GM21515 (cell line): ENCODE measurements at regions not wholly inside any gene's neighbourhood (a gene's known extent, or its start where the extent isn't known, plus 50 kb on each side); places are given as distances from the start of the nearest gene placed in this dataset.

Experiments
- ATAC-seq: cut with Tn5 transposase; IDR thresholded peaks from one replicate; pipeline ENCODE4 v1.9.1; 2021; ENCODE audit not compliant: unreplicated experiment

DNA sequence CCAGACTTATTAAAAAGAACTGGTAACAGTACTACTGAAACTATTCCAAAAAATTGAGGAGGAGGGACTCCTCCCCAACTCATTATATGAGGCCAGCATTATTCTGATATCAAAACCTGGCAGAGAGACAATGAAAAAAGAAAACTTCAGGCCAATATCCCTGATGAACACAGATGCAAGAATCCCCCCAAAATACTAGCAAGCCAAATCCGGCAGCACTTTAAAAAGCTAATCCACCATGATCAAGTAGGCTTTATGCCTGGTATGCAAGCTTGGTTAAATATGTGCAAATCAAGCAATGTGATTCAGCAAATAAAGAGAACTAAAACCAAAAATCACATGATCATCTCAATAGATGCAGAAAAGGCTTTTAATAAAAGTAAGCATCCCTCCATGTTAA is 2271.0 kb upstream of the C9orf72 start:
- ATAC-seq, result no peak

DNA sequence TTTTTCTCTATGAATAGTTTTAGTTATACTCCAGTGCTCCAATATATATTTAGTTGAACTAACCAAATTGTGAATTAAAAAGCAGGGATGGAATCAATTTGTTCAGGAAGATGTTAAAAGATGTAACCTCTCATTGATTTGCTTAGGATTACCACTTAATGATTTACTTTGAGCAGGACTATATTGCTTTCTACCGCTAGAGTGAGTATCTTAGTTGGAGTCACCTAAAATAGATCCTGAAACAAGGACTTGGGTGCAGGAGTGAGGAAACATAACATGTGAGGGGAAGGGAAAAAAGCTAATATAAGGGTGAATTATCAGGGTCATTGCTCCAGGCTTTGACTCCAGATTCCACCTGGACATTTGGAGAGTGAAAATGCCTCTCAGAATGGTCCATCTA is 2277.4 kb upstream of the C9orf72 start:
- ATAC-seq, result no peak

DNA sequence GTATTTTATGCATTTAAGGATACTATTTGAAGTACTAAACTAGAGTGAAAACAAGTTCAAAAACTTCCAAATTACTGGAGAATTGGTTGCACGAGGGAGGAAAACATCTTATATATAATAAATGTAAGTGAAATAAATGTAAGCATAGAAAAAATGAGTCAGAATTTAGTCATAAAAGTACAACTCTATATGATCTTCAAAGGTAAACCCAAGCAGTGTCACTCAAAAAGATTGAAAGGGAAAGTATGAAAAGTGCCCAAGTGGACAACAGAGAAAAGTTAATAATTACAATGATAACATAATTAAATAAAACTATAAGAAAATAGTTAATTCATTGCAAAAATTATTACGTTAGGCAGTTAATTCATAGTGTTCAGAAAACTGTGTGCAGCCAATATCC is 2288.5 kb upstream of the C9orf72 start:
- no peak for ATAC-seq

DNA sequence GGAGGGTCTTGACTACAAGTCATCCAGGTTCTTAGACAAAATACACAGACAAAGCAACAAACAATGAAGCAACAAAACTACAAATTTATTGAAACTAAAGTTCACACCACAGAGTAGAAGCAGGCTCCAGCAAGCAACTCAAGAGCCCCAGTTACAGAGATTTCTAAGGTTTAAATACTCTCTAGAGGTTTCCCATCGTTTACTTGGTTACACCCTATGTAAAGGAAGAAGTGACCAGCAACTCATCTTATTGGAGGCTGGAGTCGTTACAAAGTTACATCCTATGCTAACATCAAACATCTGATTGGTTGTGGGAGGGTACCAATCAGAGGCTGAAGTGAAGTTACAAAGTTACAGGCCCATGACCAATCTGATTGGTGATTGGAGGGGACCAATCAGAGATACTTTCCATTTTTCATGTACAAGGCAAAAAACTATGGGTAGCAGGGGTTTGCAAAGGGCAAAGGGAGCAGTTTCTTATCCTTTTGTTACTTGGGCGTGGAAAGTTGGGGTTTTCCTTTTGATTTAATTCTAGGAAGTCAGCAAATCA is 2292.6 kb upstream of the C9orf72 start:
- no peak for ATAC-seq

DNA sequence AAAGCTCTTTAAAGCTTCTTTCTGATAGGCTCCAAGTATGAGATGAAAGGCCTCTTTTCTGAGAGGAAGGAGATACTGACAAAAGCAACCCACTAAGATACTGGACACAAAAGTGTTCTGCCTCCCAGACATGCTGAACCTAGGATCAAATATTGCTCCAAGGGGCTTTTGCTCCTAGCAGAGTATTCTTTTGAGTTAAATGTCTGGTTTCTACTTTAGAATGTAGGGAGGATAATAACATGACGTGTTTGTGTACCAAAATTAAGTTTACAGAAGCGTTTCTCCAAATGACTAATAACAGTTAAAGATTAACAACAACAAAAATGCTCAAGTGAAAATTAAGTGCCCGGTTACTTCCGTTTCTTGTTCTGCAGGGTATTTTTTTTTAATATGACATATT is 2293.3 kb upstream of the C9orf72 start:
- ATAC-seq, result no peak

DNA sequence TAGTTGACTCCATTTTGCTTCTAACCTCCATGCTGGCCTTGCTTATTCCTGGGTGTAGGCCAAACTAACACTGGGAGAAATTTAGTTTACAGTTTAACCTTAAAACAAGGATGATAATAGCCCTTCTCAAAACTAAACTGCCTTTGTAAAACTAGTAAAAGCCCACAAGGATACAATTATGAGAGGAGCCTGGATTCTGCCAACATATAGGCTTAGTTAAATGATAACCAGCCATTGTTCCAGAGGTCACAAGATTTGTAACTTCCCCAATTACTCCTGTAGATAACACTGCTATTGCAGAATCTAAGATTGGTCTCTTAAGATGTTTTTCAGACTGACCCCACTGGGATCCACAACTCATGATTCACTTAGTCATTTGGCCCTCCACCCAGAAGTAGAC is 2300.3 kb upstream of the C9orf72 start:
- no peak for ATAC-seq

DNA sequence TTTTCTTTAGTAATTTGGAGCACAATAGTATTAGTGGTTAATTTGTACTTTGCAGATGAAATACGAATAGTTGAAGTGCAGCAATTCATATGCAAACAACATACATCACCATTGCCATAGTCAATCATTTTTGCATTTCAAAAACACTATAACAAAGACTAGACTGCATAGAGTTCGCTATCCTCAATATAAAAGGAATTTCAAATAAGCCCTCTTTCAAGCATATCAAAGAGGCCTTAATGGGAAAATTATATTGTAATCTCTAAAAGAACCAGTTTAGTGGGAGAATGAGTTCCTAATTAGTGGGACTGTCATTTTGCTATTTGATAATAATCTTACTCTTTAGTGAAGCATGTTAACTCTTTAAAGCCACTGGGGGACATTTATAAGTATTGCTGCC is 2302.3 kb upstream of the C9orf72 start:
- no peak for ATAC-seq

DNA sequence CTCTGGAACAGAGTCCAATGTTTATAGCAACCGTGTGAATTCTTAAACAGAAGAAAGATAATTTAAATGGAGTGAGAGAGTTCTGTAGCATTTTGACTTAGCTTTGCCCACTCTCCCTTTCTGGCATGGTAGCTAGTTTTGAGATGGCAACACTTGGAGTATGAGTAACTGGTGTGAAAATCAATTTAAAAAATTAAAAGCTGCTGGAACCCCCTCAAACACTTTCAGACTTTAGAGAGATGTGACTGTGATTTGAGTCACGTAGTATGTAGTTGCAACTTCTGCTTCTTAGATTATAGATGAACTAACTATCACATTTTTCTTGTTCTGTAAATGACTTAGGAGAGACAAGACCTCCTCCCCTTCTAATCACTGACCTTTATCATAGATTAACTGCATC is 2309.5 kb upstream of the C9orf72 start:
- ATAC-seq, result no peak

DNA sequence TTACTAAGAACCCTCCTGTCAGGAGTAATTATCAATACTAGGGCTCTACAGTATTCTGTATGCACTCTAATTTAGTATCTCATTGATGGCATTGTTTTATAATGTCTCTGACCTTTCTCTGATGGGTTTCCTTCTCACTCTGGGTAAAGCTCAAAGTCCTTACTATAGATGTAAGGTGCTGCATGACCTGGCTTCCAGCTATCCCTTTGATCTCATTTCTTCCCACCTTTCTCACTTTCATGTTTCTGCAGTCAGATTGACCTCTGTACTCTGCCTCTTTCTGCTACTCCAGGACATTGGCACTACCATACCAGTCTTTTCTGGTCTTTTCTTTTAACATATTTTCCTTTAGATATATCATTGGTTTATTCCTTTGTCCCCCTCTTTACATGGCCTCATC is 2332.8 kb upstream of the C9orf72 start:
- ATAC-seq, result no peak

DNA sequence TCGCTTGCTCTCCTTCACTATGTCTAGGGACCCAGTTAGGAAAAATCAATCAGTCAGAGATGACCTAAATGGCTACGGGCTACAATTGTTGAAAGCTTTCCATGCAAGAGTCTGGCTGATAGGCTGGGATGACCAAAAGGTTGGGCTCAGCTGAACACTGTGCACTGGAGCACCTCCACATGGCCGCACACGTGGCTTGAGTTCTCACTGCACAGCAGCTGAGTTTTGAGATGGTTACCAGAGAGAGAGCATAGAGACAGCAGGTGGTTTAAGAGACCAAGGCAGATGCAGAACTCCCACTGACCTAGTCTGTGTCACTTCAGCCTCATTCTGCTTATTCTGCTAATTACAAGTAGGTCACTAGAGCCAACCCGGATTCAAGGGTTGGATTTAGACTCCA is 2354.8 kb upstream of the C9orf72 start:
- no peak for ATAC-seq

DNA sequence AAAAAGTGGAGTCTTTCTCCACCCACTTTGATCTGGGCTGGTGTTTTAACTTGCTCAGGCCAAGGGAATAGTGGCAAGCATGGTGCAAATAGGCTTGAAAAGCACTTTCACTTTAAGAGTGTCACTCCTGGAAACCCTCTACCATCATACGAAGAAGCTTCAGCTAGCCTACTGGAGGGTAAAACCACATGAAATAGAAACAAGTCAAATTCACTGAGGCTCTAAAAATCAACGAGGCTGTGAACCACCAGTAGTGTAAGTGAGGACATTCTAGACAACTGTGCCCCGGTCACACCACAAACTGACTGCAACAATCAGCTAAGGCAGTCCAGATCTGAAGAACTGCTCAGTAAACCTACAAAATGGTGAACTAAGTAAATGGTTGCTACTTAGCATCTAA is 2366.3 kb upstream of the C9orf72 start:
- ATAC-seq, result no peak

DNA sequence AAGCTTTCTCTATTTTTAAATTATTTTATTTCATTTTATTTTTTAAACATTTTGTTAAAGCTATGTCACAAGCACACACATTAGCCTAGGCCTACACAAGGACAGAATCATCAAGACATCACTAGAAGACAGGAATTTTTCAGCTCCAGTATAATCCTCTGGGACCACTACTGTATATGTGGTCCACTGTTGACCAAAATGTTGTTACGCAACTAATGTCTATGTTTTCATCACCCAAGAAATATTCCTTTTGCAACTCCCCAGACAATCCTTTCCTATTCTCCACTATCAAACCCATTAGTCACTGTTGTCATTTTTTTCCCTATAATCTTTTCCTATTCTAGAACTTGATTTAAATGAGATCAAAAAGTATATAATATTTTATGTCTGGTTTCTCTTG is 2371.7 kb upstream of the C9orf72 start:
- ATAC-seq, result no peak

DNA sequence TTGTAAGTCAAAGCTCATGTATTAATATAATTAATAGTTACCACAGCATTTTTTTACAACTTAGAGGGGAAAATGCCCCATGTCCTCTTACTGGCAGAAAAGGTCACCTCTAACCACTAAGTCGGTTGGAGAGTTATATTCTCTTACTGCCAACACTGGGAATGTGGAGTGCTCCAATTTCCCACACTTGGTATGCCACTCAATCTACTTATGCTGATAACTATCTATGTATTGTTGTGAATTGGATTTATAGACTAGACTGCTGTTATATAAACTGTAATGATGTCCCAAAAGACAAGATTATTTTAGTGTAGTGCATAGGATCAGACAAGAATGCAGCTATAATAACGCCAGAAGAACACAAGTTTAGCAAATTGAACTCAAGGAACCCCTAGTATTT is 2385.2 kb upstream of the C9orf72 start:
- no peak for ATAC-seq

DNA sequence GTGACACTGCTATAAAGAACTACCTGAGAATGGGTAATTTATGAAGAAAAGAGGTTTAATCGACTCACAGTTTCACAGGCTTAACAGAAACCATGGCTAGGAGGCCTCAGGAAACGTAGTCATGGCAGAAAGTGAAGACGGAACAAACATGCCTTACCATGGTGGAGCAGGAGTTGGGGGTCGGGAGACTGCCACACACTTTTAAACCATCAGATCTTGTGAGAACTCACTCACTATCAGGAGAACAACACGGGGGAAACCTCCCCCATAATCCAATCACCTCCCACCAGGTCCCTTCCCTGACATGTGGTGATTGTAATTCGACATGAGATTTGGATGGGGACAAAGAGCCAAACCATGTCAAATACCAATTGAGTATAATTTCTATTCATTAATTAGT is 2392.6 kb upstream of the C9orf72 start:
- no peak for ATAC-seq

DNA sequence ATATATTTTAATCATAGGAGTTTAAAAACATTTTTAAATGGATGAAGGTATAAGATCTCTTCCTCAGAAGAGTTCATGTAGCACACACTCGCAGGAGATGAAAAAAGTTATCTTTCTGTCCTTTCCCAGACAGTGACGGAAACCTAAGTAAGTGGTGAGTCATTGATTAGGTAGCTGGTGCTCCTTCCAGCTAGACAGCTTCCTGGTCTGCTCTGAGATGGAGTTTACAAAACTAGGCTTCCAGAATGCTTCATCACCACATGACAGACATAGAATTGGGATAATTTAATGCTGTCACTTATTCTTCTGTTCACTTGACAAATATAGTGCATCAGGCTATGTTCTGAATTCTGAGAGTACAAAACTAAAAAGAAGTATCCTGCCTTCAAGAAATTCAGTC is 2393.0 kb upstream of the C9orf72 start:
- no peak for ATAC-seq

DNA sequence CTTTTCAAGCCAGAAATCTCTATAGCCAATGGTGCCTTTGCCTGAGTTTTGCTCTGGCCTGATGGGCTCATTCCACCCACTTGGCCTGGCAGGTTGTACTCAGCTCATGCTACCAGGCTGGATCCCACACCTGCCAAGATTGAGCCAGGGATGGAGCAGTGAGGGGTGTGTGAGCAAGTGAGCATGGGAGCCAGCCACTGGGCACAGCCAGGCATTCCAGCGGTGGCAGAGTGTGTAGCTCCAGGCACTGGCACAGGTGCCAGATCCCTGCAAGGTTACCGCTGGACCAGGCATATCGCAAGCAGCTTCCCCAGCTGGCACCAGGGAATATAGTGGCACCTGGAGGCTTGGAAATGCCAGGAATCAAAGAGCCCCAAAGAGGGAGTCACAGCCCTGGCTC is 2395.6 kb upstream of the C9orf72 start:
- no peak for ATAC-seq

DNA sequence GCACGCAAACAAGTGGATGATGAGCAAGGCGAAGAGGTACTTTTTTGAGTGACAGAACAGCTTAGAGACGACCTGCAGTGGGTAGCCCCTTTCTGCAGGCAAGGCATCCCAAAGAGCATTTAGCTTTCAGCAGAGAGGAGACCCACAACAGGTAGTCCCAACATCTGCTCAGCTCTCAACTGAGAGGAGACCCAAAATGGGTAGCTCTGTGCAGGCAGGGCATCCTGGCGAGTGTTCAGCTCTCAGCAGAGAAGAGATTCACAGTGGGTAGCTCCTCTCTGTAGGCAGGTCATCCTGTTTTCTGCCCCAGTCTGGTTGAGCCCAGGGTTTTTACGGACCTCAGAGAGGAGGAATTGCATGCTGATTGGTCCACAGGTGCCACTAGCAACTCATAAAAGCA is 2396.1 kb upstream of the C9orf72 start:
- ATAC-seq, result no peak

DNA sequence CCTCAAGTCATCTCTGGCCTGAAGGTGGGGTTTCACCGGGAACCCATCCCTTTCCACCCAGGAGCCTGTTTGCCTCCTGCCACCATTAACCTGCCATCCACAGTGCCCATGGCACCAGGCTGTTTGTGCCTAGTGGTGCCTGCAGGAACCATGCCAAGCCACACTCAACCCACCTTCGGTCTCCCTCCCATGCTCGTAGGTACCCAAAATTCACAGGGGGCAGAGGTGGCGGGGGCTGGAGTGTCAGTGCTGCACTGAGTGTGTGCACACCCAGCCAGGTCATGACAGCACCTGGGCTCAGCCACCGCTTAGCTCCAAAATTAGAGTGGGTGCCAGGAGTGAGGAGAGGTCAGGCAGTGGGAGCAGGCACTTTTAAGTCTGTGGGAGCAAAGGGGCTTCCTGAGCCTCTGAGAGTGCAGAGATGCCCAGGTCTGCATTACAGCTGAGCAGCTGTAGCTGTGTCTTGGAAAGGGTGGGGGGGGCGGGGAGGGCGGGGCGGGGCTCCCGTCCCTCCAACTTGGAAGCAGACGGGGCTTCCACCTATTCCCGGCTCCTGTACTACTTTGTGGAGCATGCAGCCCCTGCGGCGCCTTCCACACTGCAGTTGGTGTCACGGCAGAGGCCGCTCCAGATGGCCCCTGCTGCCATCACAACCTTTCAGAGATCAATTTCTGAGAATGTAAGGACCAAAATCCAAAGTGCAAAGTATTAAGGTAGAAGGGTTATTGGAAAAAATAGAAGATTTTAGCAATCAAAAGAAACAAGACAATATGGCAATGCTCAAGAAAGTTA is 2396.8 kb upstream of the C9orf72 start:
- no peak for ATAC-seq

DNA sequence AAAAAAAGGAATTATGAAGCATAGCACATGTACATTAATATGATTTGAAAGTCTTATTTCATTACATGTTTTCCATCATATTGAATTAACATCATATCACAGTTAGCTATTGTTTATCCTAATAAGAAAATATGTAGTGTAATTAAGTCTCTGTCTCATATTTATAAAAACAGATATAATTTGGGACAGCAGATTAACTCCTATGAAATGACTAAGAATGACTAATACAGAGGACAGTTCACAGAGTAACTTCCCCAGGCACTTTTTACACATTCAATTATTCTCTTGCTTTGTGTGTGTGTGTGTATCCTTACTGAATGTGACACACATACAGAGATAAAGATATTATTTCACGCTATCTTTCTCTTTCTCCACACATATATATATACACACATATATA is 2400.9 kb upstream of the C9orf72 start:
- ATAC-seq, result no peak

DNA sequence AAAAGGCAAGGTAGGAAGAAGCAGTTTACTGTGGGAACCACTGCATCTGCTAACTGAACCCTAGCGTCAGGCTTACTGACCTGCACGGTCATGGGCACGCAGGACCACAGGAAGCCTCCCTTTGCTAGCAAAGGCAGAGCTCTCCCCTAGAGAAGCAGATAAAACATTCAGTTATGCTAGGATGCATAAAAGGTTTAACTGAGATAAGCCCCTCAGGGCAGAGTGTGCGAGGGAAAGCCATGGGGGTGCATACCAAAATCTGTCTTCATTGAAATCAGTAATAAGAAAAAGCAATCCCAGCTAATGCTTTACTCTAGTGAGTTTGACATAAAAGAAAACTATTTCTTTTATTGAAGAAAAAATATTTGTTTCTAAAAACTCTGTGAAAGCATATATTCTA is 2403.7 kb upstream of the C9orf72 start:
- no peak for ATAC-seq

DNA sequence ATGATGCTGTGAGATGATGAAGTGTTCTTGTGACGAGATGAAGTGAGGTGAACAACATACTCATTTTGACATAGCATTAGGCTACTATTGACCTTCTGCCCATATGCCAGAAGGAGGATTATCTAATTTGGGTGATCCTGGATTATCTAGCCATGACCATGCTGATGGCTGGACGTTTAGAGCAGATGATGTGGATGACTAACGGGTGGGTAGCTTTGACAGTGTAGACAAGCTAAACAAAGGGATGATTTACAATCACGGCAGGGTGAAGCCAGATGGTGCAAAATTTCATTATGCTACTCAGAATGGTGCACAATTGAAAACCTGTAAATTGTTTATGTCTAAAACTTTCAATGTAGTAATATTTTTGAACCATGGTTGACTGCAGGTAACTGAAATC is 2403.4 kb upstream of the ACO1 start:
- ATAC-seq, result no peak

DNA sequence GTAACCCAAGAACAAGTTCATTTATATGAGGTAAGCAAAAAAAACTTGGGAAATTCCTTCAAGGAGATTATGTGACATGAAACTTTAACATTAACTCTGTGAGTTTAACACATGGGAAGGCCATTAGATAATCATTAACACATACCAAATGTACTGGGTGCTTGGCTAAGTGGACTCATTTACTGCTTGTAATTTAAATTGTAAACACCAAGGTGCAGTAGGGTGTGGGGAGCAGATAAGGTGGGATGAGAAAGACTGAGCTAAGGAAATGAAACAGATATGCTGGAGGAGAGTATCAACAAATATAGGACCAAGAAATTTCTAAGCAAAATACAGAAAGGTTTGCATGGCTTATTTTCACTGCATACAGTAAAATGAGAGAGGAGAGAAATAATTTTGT is 2384.8 kb upstream of the ACO1 start:
- no peak for ATAC-seq

DNA sequence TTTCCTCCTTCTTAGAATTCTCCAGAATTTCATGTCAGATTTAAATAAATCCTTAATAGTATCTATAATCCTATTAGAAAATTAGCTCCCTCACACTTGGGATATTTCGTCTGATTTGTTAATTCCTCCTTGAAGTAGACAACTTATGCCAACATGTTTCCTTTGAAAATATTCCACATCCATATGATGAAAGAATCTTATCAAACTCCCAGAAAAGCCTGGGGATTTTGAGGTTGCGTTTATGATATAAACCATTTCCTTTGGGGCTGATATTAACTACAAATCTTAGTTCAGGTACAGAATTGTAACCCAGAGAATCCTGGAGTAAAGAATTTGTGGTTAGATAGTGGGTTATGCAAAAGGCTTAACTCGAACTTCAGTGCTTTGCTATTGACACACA is 2373.8 kb upstream of the ACO1 start:
- ATAC-seq, result no peak
